ENCODE measurements at regions not wholly inside any gene's neighbourhood (a gene's known extent, or its start where the extent isn't known, plus 50 kb on each side); places are given as distances from the start of the nearest gene placed in this dataset.
A peak's percentile ranks its signal among the peaks of the same experiment; 100 is the strongest.
"Not testable (repeated sequence)": the region's sequence is repeated elsewhere in the genome, so short reads cannot be mapped to it uniquely, and the experiment has no call there.

DNA sequence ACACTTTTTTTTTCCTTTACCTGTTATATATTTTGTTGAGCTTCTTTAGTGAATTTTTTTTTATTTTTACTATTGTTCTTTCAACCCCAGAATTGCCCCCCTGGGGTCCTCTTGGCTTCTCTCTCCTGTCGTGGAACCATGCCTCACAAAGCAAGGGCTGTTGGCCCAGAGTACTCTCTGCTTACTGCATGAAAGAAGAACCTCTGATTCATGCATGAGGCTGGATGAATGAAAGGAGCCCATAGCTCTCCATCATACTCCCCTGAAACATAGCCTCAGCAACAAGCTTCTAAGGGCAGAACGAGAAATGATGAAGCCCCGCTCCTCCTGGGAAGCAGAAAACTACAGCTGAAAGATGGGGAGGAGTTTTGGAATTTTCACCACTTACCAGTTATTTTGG, 1441.0 kb downstream of the BRINP3 start:
- no peak for DNase-seq (ENCODE audit: low read depth)

DNA sequence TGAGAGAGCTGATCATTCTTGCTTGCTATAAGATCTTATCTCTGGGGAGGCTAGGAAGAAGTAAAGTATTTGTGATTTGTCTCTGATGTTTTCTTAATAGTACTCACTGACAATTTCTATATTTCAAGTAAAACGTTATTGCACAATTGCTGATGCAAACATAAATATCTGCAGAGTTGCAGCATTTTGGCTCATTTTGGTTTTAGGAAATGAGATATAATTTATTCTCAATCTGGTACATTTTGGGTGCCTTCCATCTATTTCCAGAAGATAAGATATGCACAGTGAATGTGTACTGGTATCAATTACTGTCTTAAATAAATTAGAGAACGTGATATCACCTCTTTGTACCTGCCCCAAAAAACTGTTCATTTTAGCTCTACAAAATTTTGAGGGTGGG, 1431.5 kb downstream of the BRINP3 start:
- no peak for DNase-seq (ENCODE audit: low read depth)

DNA sequence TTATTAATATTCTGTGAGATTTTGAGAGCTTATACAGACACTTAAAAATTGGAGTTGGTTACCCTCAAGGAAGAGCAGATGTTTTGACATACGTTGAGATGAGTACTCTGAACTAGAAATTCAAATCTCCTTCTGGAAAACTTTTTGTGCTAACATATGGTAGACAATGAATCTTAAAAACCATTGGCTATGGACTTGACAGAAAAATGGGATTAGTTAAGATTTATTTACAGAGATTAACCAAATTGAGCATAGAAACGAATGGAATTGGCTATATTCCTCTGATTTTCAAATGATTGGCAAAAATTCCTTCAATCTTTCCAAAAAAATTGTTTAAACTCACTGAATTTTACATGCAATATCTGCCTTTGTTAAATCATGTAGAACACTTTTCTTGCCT, 1392.9 kb downstream of the BRINP3 start:
- no peak for DNase-seq (ENCODE audit: low read depth)

DNA sequence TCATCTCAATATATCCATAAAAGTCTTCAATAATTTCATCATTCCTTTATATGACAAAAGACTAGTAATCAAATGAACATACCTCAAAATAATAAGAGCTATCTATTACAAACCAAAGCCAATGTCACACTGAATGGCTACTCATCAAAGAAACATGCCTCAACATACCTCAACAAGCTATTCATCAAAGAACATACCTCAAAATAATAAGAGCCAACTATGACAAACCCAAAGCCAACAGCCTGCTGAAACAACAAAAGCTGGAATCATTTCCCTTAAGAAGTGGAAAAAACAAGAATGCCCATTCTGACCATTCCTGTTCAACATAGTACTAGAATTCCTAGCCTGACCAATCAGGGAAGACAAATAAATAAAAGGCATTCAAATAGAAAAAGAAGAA, 1373.7 kb downstream of the BRINP3 start:
- peak; percentile 3 for DNase-seq (ENCODE audit: low read depth)

DNA sequence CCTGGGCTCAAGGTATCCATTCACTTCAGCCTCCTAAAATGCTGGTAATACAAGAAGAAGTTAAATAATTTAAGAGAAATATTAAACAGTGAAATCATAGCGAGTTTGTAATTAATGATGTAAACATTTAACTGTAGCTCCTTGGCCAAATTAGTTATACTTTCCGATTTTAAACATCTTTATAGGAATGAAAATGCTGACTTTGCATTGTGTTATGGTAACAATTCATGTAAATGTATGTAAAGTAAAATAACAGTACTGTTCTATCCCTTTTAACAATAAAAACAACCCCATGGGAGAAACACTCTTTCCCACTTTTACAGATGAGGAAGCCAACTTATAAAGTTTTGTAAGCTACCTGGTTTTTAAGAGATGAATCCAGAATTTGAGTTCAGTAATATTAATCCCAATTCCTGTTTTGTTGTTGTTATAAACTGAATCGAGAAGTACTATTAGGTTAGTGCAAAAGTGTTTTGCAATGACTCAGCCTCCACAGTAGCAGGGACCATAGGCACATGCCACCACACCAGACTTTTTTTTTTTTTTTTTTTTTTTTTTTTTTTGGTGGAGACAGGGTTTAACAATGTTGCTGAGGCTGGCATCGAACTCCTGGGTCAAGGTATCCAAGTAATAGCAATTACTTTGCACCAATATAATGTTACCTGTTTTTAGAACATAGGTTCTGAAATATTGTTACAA, 1360.4 kb downstream of the BRINP3 start:
- no peak for DNase-seq (ENCODE audit: low read depth)

GRCh38 chr1:189121941-189122340, 1355.7 kb downstream of the BRINP3 start:
- DNase-seq (ENCODE audit: low read depth), result no peak

GRCh38 chr1:189125694-189126093, 1352.0 kb downstream of the BRINP3 start:
- DNase-seq (ENCODE audit: low read depth), result no peak

DNA sequence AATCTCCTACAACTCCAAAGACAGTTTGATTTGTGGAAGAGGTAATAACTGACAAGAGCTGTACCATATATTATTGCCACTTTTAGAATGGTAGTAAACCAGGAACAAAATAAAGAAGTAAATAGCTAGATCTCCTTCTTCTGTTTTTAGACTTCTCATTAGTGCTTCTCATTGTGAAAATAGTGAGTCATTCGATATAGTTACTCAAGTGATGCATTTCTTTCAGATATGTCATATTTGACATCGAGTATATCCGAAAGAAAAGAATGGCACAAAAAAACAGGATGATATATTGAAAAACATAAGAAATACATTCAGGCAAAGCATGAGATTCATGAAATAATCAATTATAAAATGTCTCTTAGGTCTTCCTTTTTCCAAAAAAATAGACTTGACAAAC, 1346.1 kb downstream of the BRINP3 start:
- DNase-seq (ENCODE audit: low read depth), result peak; percentile 40

- not testable (repeated sequence) for DNase-seq (ENCODE audit: low read depth)
Measured at GRCh38 chr1:189139748-189140147, 1337.9 kb downstream of the BRINP3 start.

- DNase-seq (ENCODE audit: low read depth), result no peak
Measured at GRCh38 chr1:189141056-189141455, 1336.6 kb downstream of the BRINP3 start.

DNA sequence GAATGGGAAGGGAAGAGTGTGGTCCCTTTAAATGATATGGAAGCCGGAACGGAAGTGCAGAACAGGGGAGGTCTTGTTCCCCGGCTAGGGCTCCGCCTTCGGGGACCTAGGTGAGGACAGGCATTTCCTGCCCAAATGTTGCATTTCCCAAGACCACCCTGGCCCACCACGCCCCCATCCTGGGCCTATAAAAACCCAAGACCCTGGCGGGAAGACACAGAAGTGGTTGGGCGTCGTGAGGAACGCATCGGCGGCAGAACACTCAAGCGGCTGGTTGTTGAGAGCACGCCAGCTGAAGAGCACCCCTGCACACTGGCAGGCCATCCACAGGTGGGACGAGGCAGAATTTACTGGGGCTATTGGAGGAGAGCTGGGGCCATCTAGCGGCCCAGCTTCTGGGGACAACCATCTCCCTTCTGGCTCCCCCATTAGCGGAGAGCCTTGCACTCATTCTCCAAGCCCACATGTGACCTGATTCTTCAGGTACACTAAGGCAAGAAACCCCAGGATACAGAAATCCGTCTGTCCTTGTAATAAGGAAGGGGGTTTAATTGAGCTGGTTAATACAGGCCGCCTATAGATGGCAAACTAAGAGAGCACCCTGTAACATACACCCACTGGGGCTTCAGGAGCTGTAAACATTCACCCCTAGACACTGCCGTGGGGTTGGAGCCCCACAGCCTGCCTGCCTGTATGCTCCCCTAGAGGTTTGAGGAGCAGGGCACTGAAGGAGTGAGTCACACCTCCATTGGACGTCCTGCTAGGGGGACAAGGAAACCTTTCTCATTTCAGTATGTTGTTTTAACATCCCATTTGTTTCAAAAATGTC, 1327.9 kb downstream of the BRINP3 start:
- DNase-seq (ENCODE audit: low read depth), result no peak

GRCh38 chr1:189150624-189151023, 1327.0 kb downstream of the BRINP3 start:
- no peak for DNase-seq (ENCODE audit: low read depth)

DNA sequence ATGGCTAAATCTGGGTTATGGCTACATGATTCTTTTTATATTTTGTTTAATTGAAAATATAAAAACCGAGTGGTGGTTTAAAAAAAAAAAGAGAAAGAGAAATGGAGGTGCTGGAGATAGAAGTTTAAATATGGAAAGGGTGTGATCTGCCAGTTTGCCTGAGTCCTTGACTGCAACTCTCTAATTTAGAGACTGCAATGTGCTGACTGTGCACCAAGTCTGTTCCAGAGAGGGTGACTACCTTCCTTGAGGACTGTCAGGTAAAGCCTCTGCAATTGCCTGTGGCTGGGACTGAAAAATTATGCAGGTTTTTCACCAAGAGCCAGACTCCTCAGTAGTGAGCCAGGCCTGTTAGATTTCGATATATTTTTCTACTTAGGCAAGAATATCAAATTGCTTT, 1326.3 kb downstream of the BRINP3 start:
- DNase-seq (ENCODE audit: low read depth), result no peak

DNA sequence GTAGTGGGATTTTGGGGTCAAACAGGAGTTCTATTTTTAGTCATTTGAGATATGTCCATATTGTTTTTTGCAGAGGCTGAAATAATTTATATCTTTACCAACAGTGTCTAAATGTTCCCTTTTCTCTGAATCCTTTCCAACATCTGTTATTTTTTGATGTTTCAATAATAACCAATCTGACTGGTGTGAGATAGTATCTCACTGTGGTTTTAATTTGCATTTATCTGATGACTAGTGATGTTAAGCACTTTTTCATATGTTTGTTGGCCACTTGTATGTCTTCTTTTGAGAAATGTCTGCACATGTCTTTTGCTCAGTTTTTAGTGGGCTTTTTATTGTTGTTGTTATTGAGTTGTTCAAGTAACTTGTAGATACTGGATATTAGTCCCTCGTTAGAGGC, 1325.0 kb downstream of the BRINP3 start:
- DNase-seq (ENCODE audit: low read depth), result no peak

- DNase-seq (ENCODE audit: low read depth), result no peak
Measured at GRCh38 chr1:189158155-189158554, 1319.5 kb downstream of the BRINP3 start.

- no peak for DNase-seq (ENCODE audit: low read depth)
Measured at GRCh38 chr1:189175889-189176288, 1301.8 kb downstream of the BRINP3 start.

DNA sequence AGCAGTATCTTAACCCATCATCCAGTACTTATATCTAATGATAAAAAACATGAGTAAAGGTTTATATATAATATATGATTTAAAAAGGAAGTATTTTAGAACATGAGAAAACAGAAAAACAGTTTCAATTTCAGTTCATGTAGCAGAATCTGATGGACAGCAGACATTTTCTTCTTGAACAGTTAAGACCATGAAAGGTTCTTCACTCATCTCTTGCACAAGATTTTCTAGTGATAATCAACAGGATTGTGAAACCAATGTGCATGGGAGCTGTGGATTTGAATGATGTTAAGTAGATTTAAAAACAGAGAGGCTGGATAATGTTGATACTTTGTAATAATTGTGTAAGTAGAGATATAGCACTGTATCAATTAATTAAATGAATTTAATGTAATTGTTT, 1297.6 kb downstream of the BRINP3 start:
- no peak for DNase-seq (ENCODE audit: low read depth)

DNA sequence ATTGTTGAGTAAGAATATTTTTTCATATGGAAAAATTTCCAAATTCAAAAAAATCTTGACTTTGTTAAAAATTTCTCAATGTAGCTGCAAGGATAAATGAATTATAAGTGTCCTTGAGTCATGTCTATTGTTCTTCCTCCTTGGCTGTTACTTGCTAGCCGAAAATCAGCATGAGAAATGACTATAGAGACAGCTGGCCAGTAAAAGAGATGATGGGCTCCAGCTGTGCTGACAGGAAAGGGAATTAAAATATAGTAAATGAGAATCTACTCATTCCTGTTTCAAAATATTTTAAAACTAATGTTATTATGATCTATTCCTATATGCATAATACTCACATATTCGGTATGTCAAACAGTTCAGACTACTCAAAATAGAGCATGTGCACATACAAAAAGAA, 1292.6 kb downstream of the BRINP3 start:
- peak; percentile 28 for DNase-seq (ENCODE audit: low read depth)

- DNase-seq (ENCODE audit: low read depth), result no peak
Measured at GRCh38 chr1:189192741-189193520, 1284.7 kb downstream of the BRINP3 start.

DNA sequence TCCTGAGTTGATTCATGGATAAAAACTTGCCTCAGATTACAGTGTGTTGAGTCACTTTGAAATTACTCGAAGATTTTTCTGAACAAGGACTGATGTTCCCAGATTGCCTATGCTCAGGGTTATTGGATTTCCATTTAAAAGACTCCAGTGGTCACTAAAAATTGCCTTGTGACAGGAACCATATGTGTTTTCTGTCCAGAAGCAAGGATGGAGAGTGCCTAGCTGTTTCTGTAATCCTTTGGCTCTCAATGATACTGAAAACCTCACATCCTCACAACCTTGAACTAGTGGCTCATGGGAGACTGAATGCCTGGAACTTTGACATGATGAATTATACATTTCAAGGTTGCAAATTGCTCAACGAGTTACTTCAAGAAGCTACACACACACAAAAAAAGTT, 1271.8 kb downstream of the BRINP3 start:
- no peak for DNase-seq (ENCODE audit: low read depth)

DNA sequence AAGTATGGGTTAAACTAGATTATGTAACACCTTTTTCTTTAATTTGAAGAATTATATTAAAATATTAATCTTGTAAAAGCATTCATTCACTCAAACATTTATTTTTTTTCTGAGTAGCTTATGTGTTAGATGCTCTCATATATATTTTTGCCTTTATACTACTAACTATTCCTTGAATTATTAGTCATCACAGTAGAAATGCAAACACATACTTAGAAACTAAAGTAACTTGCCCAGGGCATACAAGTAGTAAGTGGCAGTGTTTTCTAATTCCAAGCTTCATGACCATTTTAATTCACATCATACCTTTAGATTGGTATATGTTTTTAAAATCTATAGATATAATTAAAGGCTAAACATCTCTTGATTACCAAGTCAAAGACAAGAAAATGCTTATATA, 1271.0 kb downstream of the BRINP3 start:
- DNase-seq (ENCODE audit: low read depth), result no peak

DNA sequence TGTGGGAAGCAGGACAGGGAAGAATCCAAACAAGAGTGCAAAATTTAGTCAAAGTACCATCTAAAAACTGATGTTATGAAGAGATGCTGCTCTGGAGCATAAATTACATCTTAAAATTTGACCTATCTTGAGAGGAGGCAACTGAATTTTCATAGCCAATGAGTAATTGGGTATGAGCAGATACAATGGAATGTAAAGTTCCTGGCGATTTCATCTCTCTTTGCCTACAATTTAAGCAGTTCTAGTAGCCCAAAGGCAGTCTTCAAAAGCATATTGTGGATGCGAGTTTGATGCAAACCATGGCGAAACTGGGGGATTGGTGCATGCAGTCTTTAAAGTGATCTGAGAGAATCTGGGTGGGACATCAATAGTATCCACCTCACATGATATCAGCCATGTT, 1265.9 kb downstream of the BRINP3 start:
- DNase-seq (ENCODE audit: low read depth), result peak; percentile 51

- DNase-seq (ENCODE audit: low read depth), result no peak
Measured at GRCh38 chr1:189212606-189213005, 1265.1 kb downstream of the BRINP3 start.

Data from HS-5 (cell line).